Fibroblast of mammary gland (primary cell): ENCODE measurements at regions not wholly inside any gene's neighbourhood (a gene's known extent, or its start where the extent isn't known, plus 50 kb on each side); places are given as distances from the start of the nearest gene placed in this dataset.

Experiments used
- DNase-seq: peaks from one replicate; pipeline ENCODE4 v3.0.0-alpha.2; 2010; ENCODE audit warnings: low read depth
- H3K4me3 ChIP-seq: 2 replicates; pipeline ENCODE4 v1.5.1; 2011; ENCODE audit warnings: low read depth, mild to moderate bottlenecking, low read length, moderate library complexity; ENCODE audit not compliant: control insufficient read depth
- CTCF ChIP-seq: conservative IDR thresholded peaks from 2 replicates; pipeline ENCODE4 v1.5.1; 2011; ENCODE audit warnings: low read depth, low read length, inconsistent platforms; ENCODE audit not compliant: control insufficient read depth, insufficient read depth

- TF ChIP-seq CTCF: no peak
- no peak for DNase-seq
- no peak overlapping the region for H3K4me3 ChIP-seq
Observed at GRCh38 chr12:3951380-3952135, 78.4 kb upstream of the PARP11 start.

GRCh38 chr12:3950714-3951320, 77.6 kb upstream of the PARP11 start:
- H3K4me3 ChIP-seq: no peak overlapping the region
- no peak for DNase-seq
- TF ChIP-seq CTCF: no peak

- DNase-seq: no peak
- H3K4me3 ChIP-seq: no peak overlapping the region
- no peak for TF ChIP-seq CTCF
Observed at GRCh38 chr12:3947781-3948180, 74.6 kb upstream of the PARP11 start.

GRCh38 chr12:3945671-3946070, 72.5 kb upstream of the PARP11 start:
- no peak overlapping the region for H3K4me3 ChIP-seq
- TF ChIP-seq CTCF: no peak
- DNase-seq: no peak

- no peak for DNase-seq
- no peak overlapping the region for H3K4me3 ChIP-seq
- no peak for TF ChIP-seq CTCF
Observed at GRCh38 chr12:3944620-3945019, 71.4 kb upstream of the PARP11 start.

- no peak for TF ChIP-seq CTCF
- DNase-seq: no peak
- no peak overlapping the region for H3K4me3 ChIP-seq
Observed at GRCh38 chr12:3938042-3938544, 64.9 kb upstream of the PARP11 start.
